Ovary (tissue), 3 donors: ENCODE measurements at regions not wholly inside any gene's neighbourhood (a gene's known extent, or its start where the extent isn't known, plus 50 kb on each side); places are given as distances from the start of the nearest gene placed in this dataset.

Source experiments
- CTCF ChIP-seq, 3 donors: fragments of 450-650 bp in 2 of 3; fragments of 200-600 bp in 1 of 3; IDR thresholded peaks; one replicate each; pipeline versions ENCODE4 v1.5.1 to v1.8.0; 2016 to 2022; ENCODE audit warnings: antibody characterized with exemption in 3 of 3, mild to moderate bottlenecking in 1 of 3
- POLR2A ChIP-seq: fragments of 450-650 bp; IDR thresholded peaks from one replicate; pipeline ENCODE4 v1.6.1; 2017; ENCODE audit warnings: antibody characterized with exemption, mild to moderate bottlenecking, moderate library complexity
- donor health status: DM: no; HTN: no; CAD: no.

DNA sequence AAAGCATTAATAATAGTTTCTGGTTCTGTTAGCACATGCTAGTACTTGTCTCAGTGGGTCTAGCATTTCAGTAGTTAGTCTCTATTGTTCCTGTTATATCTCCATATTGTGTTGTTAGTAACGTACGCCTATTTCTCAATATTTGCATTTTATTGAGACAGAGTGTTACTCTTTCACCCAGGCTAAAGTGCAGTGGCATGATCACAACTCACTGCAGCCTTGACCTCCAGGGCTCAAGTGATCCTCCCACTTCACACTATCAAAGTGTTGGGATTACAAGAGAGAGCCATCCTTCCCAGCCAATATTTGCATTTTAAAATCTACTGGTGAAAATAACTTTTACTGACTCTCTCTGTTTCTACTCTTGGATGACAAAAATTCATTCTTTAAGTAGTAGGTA lies 154.6 kb upstream of the PRR20A start:
- TF ChIP-seq CTCF (IDR thresholded peaks at IDR 0.05) (no peak), POLR2A (no peak)
